Testis (tissue), 2 donors: ENCODE measurements at regions not wholly inside any gene's neighbourhood (a gene's known extent, or its start where the extent isn't known, plus 50 kb on each side); places are given as distances from the start of the nearest gene placed in this dataset.

Experiments
- DNase-seq: peaks from one replicate; pipeline ENCODE4 v3.0.0-alpha.2; 2019
- H3K27ac ChIP-seq, 2 donors: fragments of 200-600 bp; sonication (generic); one replicate each; pipeline ENCODE4 v1.5.1; 2019
- H3K27me3 ChIP-seq: fragments of 200-600 bp; sonication (generic); one replicate; pipeline ENCODE4 v1.5.1; 2019
- H3K36me3 ChIP-seq: fragments of 200-600 bp; sonication (generic); one replicate; pipeline ENCODE4 v1.5.1; 2017; ENCODE audit warnings: low read depth; ENCODE audit errors: missing control alignments
- H3K4me1 ChIP-seq: fragments of 200-600 bp; sonication (generic); one replicate; pipeline ENCODE4 v1.5.1; 2019
- H3K4me3 ChIP-seq, 2 donors: fragments of 200-600 bp; sonication (generic); one replicate each; pipeline ENCODE4 v1.5.1; 2017 to 2019
- H3K9me3 ChIP-seq: fragments of 200-600 bp; sonication (generic); one replicate; pipeline ENCODE4 v1.5.1; 2017
- POLR2A ChIP-seq: fragments of 450-650 bp; IDR thresholded peaks from one replicate; pipeline ENCODE4 v1.6.1; 2017; ENCODE audit warnings: antibody characterized with exemption, mild to moderate bottlenecking, moderate library complexity
- WGBS, 2 donors: methylation state at CpG; one replicate each; pipeline ENCODE4 v1.1.5; 2018; 5-methylcytosine and 5-hydroxymethylcytosine counted together
- intact Hi-C: fragments of 100-400 bp; cut with DNase I; formaldehyde crosslinking; loops from one replicate; pipeline ENCODE4 v1.15.1; 2023; ENCODE audit warnings: low total_unique reads
- TF ChIP-seq, protein P1 (sequence below), 3 experiments: fragments of 450-650 bp in 2 of 3; fragments of 200-600 bp in 1 of 3; sonication (generic) in 1 of 3; IDR thresholded peaks; one replicate each; pipeline ENCODE4 v1.5.1; 2016 to 2019; ENCODE audit warnings: antibody characterized with exemption in 3 of 3, mild to moderate bottlenecking in 2 of 3, moderate library complexity in 1 of 3

DNA sequence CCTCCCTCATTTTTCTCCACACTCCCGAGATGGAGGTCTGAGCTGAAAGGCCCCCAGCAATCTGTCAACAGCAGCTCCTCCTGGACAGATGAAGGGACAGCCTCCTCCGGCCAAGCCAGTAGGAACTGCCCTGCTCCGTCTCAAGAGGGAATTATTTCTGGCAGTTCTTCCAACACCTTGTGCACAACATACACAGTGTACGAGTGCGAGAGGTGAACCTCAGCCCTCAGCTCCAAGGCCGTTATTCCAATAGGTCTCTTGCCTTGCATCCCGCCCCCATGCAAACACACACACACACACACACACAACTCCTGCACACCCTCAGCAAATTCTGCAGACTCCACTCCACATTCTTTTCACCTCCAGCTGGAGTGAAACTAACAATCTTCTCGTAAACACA, 181.7 kb upstream of the FAR2 start:
- no peak for TF ChIP-seq POLR2A
- TF ChIP-seq, protein P1, sequence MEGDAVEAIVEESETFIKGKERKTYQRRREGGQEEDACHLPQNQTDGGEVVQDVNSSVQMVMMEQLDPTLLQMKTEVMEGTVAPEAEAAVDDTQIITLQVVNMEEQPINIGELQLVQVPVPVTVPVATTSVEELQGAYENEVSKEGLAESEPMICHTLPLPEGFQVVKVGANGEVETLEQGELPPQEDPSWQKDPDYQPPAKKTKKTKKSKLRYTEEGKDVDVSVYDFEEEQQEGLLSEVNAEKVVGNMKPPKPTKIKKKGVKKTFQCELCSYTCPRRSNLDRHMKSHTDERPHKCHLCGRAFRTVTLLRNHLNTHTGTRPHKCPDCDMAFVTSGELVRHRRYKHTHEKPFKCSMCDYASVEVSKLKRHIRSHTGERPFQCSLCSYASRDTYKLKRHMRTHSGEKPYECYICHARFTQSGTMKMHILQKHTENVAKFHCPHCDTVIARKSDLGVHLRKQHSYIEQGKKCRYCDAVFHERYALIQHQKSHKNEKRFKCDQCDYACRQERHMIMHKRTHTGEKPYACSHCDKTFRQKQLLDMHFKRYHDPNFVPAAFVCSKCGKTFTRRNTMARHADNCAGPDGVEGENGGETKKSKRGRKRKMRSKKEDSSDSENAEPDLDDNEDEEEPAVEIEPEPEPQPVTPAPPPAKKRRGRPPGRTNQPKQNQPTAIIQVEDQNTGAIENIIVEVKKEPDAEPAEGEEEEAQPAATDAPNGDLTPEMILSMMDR (IDR thresholded peaks at IDR 0.05) = no peak
- DNase-seq = no peak
- Histone ChIP-seq H3K27ac (no peak overlapping the region), H3K27me3 (no peaks in the 10 kb centered on the region), H3K36me3 (no peaks in the 10 kb centered on the region), H3K9me3 (no peaks in the 10 kb centered on the region), H3K4me3 (no peak overlapping the region), H3K4me1 (no peaks in the 10 kb centered on the region)
- WGBS, 2 donors = 92 to 95% methylated on average over 6 to 8 of the region's 8 CpGs
- intact Hi-C loops = no loop called here

DNA sequence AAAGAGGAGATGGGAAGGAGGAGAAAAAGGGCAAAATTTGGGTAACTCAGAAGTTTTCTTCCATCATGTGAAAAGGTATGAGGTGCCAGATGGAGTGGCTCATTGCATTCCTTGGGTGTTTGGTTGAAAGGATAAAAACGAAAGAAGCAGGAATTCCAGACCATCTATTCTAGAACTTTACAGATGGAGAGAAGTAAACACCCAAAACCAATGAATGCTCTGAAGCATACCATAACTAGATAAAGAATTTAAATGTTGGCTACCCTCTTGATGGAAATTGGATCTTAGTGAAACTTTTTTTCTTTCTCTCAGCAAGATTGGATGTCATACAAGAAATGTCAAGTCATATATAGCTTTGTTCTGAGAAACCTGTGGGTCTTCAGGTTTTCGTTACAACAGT, 175.6 kb upstream of the FAR2 start:
- H3K27ac ChIP-seq = no peak overlapping the region
- no peak for TF ChIP-seq POLR2A
- TF ChIP-seq, protein P1 (IDR thresholded peaks at IDR 0.05) = no peak
- H3K4me1 ChIP-seq = no peaks in the 10 kb centered on the region
- H3K4me3 ChIP-seq = no peak overlapping the region
- H3K27me3 ChIP-seq = no peaks in the 10 kb centered on the region
- 86 to 90% methylated on average over 2 of the region's 2 CpGs for whole genome bisulfite sequencing, 2 donors
- H3K36me3 ChIP-seq = no peaks in the 10 kb centered on the region
- DNase-seq = no peak
- no peaks in the 10 kb centered on the region for H3K9me3 ChIP-seq
- intact Hi-C loops = no loop called here

DNA sequence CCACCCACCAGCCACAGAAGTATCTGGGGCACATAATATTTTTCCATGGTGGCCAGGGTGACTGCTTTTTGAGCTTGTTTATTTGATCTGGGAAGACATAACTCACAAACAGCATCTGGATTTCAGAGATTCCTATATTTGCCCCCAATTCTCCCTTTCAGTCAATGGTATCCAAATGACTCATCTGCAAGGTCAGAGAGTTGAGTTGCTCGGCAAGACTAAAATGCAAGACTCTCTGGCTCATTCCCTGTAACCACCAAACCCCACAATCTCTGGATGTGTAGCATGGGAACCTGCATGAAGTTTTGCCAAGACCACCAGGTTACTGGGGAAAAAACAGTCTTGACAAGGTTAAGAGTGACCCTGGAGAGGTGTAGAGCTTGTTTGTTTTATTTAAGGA, 174.9 kb upstream of the FAR2 start:
- H3K9me3 ChIP-seq = no peaks in the 10 kb centered on the region
- DNase-seq = no peak
- intact Hi-C loops = no loop called here
- no peak overlapping the region for H3K4me3 ChIP-seq
- WGBS, 2 donors = 86% methylated on average over 1 of the region's 1 CpG; no CpG with 5 or more reads in 1 of the 2 donors
- H3K27ac ChIP-seq = no peak overlapping the region
- no peaks in the 10 kb centered on the region for H3K27me3 ChIP-seq
- no peaks in the 10 kb centered on the region for H3K36me3 ChIP-seq
- TF ChIP-seq, protein P1 (IDR thresholded peaks at IDR 0.05) = no peak
- no peak for TF ChIP-seq POLR2A
- no peaks in the 10 kb centered on the region for H3K4me1 ChIP-seq

DNA sequence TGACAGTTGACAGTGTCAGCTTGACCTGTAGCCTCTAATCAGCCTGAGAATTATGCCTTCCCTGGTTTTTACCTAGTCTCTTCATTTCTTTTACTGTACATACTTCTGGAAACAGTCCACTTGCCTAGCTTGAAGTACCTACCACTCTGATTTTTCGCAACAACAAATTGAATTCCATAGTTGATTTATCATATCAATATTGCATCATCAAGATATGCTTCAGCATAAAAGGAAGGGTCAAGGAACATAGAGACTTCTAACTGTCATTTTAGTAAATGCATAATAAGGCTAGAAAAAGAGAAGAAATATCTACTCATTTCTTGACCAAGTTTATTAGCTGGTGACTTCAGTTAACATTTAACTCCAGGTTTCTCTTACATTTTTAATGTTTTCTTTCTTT, 174.2 kb upstream of the FAR2 start:
- no peak overlapping the region for H3K4me3 ChIP-seq
- TF ChIP-seq, protein P1 (IDR thresholded peaks at IDR 0.05) = no peak
- no peak for TF ChIP-seq POLR2A
- H3K27ac ChIP-seq = no peak overlapping the region
- no peaks in the 10 kb centered on the region for H3K27me3 ChIP-seq
- 93 to 96% methylated on average over 1 of the region's 1 CpG for WGBS, 2 donors
- no peaks in the 10 kb centered on the region for H3K9me3 ChIP-seq
- intact Hi-C loops = no loop called here
- no peaks in the 10 kb centered on the region for H3K4me1 ChIP-seq
- no peaks in the 10 kb centered on the region for H3K36me3 ChIP-seq
- no peak for DNase-seq

DNA sequence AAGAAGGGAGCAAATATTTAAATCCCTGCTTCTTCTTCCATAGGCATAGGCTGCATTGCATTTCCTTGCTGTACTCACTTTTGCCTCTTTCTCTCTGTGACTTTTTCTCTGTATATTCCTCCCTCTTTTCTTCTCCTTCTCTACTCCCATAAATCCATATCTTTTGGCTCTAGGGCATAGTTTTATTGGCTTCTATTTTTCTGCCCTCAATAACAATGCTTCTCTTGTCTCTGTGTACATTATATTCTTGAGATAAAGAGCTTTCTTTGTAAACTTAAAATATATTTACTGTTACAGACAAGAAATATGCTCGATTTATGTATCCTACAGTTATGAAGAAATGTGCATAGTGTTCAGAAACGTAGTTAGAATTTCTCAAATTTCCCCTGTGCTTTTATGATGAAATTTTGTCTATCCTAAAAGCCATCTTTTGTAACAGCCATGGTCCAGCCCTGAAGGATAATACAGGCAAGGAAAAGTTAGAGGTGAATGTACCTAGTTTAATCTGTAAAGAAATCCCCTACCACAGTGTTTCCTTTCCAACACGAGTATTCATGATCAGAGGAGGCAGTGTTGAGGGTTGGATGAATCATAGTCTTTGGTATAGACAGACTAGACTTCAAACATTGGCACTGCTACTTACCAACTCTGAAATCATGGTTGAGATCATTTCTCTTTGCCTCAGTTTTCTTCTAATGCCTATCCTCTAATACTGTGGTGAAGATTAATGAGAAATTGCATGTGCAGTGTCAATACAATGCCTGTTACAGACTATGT, 173.3 kb upstream of the FAR2 start:
- no peak for TF ChIP-seq POLR2A
- TF ChIP-seq, protein P1 (IDR thresholded peaks at IDR 0.05) = no peak
- Histone ChIP-seq H3K9me3 (no peaks in the 10 kb centered on the region), H3K36me3 (no peaks in the 10 kb centered on the region), H3K27ac (no peak overlapping the region), H3K27me3 (no peaks in the 10 kb centered on the region), H3K4me1 (no peaks in the 10 kb centered on the region), H3K4me3 (no peak overlapping the region)
- WGBS, 2 donors = 57 to 68% methylated on average over 3 of the region's 3 CpGs
- intact Hi-C loops = no loop called here
- DNase-seq = no peak
